Uterus (tissue), 2 donors: ENCODE measurements at regions not wholly inside any gene's neighbourhood (a gene's known extent, or its start where the extent isn't known, plus 50 kb on each side); places are given as distances from the start of the nearest gene placed in this dataset.

Experiments used
- POLR2A ChIP-seq, 2 donors: fragments of 450-650 bp; IDR thresholded peaks; one replicate each; pipeline ENCODE4 v1.6.1; 2016; ENCODE audit warnings: antibody characterized with exemption in 2 of 2, mild to moderate bottlenecking in 1 of 2, moderate library complexity in 1 of 2
- TF ChIP-seq, protein P1 (sequence below), 4 experiments: fragments of 200-600 bp in 2 of 4; fragments of 450-650 bp in 2 of 4; sonication (generic) in 2 of 4; IDR thresholded peaks; one replicate each; pipeline ENCODE4 v1.5.1; 2016 to 2019; ENCODE audit warnings: antibody characterized with exemption in 4 of 4, mild to moderate bottlenecking in 2 of 4, moderate library complexity in 1 of 4

DNA sequence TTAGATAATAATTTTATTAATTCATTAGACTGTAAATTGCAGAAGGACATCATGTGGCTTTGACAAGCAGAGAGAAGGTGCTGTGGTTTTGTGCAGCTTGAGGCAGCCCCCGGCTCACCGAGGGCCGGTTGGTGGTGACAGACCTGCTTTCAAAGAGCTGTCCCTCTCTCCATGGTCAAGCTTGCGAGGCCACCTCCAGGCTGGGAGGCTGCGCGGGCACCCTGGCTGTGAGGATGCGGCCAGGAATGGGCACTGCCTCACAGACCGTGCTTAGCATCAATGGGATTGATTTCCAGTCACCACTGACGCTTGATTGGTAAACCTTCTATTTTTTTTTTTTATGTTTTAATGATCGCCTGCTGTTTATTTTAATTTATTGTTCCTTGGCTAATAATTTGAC is 690.9 kb downstream of the GALR1 start:
- TF ChIP-seq, protein P1, sequence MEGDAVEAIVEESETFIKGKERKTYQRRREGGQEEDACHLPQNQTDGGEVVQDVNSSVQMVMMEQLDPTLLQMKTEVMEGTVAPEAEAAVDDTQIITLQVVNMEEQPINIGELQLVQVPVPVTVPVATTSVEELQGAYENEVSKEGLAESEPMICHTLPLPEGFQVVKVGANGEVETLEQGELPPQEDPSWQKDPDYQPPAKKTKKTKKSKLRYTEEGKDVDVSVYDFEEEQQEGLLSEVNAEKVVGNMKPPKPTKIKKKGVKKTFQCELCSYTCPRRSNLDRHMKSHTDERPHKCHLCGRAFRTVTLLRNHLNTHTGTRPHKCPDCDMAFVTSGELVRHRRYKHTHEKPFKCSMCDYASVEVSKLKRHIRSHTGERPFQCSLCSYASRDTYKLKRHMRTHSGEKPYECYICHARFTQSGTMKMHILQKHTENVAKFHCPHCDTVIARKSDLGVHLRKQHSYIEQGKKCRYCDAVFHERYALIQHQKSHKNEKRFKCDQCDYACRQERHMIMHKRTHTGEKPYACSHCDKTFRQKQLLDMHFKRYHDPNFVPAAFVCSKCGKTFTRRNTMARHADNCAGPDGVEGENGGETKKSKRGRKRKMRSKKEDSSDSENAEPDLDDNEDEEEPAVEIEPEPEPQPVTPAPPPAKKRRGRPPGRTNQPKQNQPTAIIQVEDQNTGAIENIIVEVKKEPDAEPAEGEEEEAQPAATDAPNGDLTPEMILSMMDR (IDR thresholded peaks at IDR 0.05) = no peak
- TF ChIP-seq POLR2A (IDR thresholded peaks at IDR 0.05) = no peak
